ENCODE measurements at regions not wholly inside any gene's neighbourhood (a gene's known extent, or its start where the extent isn't known, plus 50 kb on each side); places are given as distances from the start of the nearest gene placed in this dataset.

- peaks cover 6% of the 10 kb centered on the region for H3K36me3 Mint-ChIP-seq (ENCODE audit: low read depth)
- H3K9me3 Mint-ChIP-seq, result peaks cover 5% of the 10 kb centered on the region
- no peak for TF ChIP-seq CTCF (conservative IDR thresholded peaks at IDR 0.05)
- H3K4me3 Mint-ChIP-seq, result no peak overlapping the region
- DNase-seq (ENCODE audit: low read depth, low spot score), result no peak
- H3K27ac Mint-ChIP-seq (ENCODE audit: unreplicated experiment), result no peak overlapping the region
- no peaks in the 10 kb centered on the region for H3K27me3 Mint-ChIP-seq (ENCODE audit: low read depth)
- H3K4me1 Mint-ChIP-seq, result no peaks in the 10 kb centered on the region
Measured at GRCh38 chr2:144210076-144210475, 309.8 kb downstream of the ZEB2 start.

GRCh38 chr2:144208924-144209323 is 311.0 kb downstream of the ZEB2 start:
- Mint-ChIP-seq H3K27ac (ENCODE audit: unreplicated experiment) (no peak overlapping the region), H3K4me3 (no peak overlapping the region), H3K4me1 (no peaks in the 10 kb centered on the region), H3K9me3 (peaks cover 5% of the 10 kb centered on the region), H3K36me3 (ENCODE audit: low read depth) (peaks cover 9% of the 10 kb centered on the region), H3K27me3 (ENCODE audit: low read depth) (no peaks in the 10 kb centered on the region)
- TF ChIP-seq CTCF (conservative IDR thresholded peaks at IDR 0.05), result no peak
- DNase-seq (ENCODE audit: low read depth, low spot score), result no peak

GRCh38 chr2:144206019-144206418 is 313.9 kb downstream of the ZEB2 start:
- H3K4me3 Mint-ChIP-seq, result no peak overlapping the region
- no peak for DNase-seq (ENCODE audit: low read depth, low spot score)
- no peak overlapping the region for H3K27ac Mint-ChIP-seq (ENCODE audit: unreplicated experiment)
- peaks cover 17% of the 10 kb centered on the region for H3K36me3 Mint-ChIP-seq (ENCODE audit: low read depth)
- no peak for TF ChIP-seq CTCF (conservative IDR thresholded peaks at IDR 0.05)
- H3K9me3 Mint-ChIP-seq, result peaks cover 5% of the 10 kb centered on the region
- no peaks in the 10 kb centered on the region for H3K27me3 Mint-ChIP-seq (ENCODE audit: low read depth)
- H3K4me1 Mint-ChIP-seq, result peaks cover 10% of the 10 kb centered on the region

GRCh38 chr2:144201868-144202468 is 318.0 kb downstream of the ZEB2 start:
- no peaks in the 10 kb centered on the region for H3K9me3 Mint-ChIP-seq
- no peak for TF ChIP-seq CTCF (conservative IDR thresholded peaks at IDR 0.05)
- H3K4me1 Mint-ChIP-seq, result peaks cover 10% of the 10 kb centered on the region
- H3K27ac Mint-ChIP-seq (ENCODE audit: unreplicated experiment), result no peak overlapping the region
- H3K27me3 Mint-ChIP-seq (ENCODE audit: low read depth), result no peaks in the 10 kb centered on the region
- peaks cover 16% of the 10 kb centered on the region for H3K36me3 Mint-ChIP-seq (ENCODE audit: low read depth)
- H3K4me3 Mint-ChIP-seq, result no peak overlapping the region
- no peak for DNase-seq (ENCODE audit: low read depth, low spot score)

GRCh38 chr2:144201126-144201525 is 318.8 kb downstream of the ZEB2 start:
- DNase-seq (ENCODE audit: low read depth, low spot score), result no peak
- no peak for TF ChIP-seq CTCF (conservative IDR thresholded peaks at IDR 0.05)
- Mint-ChIP-seq H3K4me1 (peaks cover 10% of the 10 kb centered on the region), H3K27me3 (ENCODE audit: low read depth) (no peaks in the 10 kb centered on the region), H3K36me3 (ENCODE audit: low read depth) (peaks cover 16% of the 10 kb centered on the region), H3K9me3 (no peaks in the 10 kb centered on the region), H3K4me3 (no peak overlapping the region), H3K27ac (ENCODE audit: unreplicated experiment) (no peak overlapping the region)

Data from neural crest cell (in vitro differentiated cells).